Keratinocyte (primary cell): ENCODE measurements at regions not wholly inside any gene's neighbourhood (a gene's known extent, or its start where the extent isn't known, plus 50 kb on each side); places are given as distances from the start of the nearest gene placed in this dataset.

Source experiments
- DNase-seq: peaks from one replicate; pipeline ENCODE4 v3.0.0-alpha.2; 2011; ENCODE audit warnings: low read depth, missing footprints, low spot score
- FAIRE-seq: peaks from 2 replicates; lab custom pipeline; 2011; peaks lifted over from hg19 to GRCh38; lab: Jason Lieb, UNC
- H2AFZ ChIP-seq: 2 replicates; pipeline ENCODE4 v1.6.0; 2012; ENCODE audit warnings: low read length, control low read depth, inconsistent platforms; ENCODE audit not compliant: control insufficient read depth
- H3K27ac ChIP-seq: 2 replicates; pipeline ENCODE4 v1.5.1; 2011; ENCODE audit warnings: low read length; ENCODE audit not compliant: control insufficient read depth, insufficient read depth
- H3K27me3 ChIP-seq: 3 replicates; pipeline ENCODE4 v1.6.0; 2011; ENCODE audit warnings: low read length; ENCODE audit not compliant: control insufficient read depth, insufficient read depth; ENCODE audit errors: extremely low read depth
- H3K36me3 ChIP-seq, 2 experiments: 2 replicates in 1 of 2; 3 replicates in 1 of 2; pipeline ENCODE4 v1.5.1; 2011; ENCODE audit warnings: low read length in 2 of 2, mild to moderate bottlenecking in 1 of 2; ENCODE audit not compliant: control insufficient read depth in 2 of 2, insufficient read depth in 2 of 2; ENCODE audit errors: extremely low read depth in 1 of 2
- H3K4me1 ChIP-seq: 3 replicates; pipeline ENCODE4 v1.5.1; 2011; ENCODE audit warnings: low read length; ENCODE audit not compliant: control insufficient read depth, insufficient read depth; ENCODE audit errors: extremely low read depth
- H3K4me2 ChIP-seq: 3 replicates; pipeline ENCODE4 v1.6.0; 2011; ENCODE audit warnings: low read depth, low read length; ENCODE audit not compliant: control insufficient read depth, insufficient read depth; ENCODE audit errors: extremely low read depth
- H3K4me3 ChIP-seq, 3 experiments: fragments of 200-600 bp in 1 of 3; sonication (generic) in 1 of 3; 2 replicates in 2 of 3; 3 replicates in 1 of 3; pipeline ENCODE4 v1.5.1; 2011 to 2016; ENCODE audit warnings: low read length in 3 of 3, mild to moderate bottlenecking in 3 of 3, control low read depth in 2 of 3, inconsistent platforms in 1 of 3, low read depth in 1 of 3, mixed read lengths in 1 of 3, mixed run types in 1 of 3, moderate library complexity in 1 of 3; ENCODE audit not compliant: control insufficient read depth in 2 of 3, insufficient read depth in 2 of 3; ENCODE audit errors: extremely low read depth in 1 of 3
- H3K79me2 ChIP-seq: 2 replicates; pipeline ENCODE4 v1.6.0; 2012; ENCODE audit warnings: low read length; ENCODE audit not compliant: control insufficient read depth, insufficient read depth
- H3K9ac ChIP-seq: 3 replicates; pipeline ENCODE4 v1.6.0; 2011; ENCODE audit warnings: low read length; ENCODE audit not compliant: control insufficient read depth, insufficient read depth; ENCODE audit errors: extremely low read depth
- H3K9me1 ChIP-seq: 3 replicates; pipeline ENCODE4 v1.6.0; 2011; ENCODE audit warnings: low read length; ENCODE audit not compliant: control insufficient read depth, insufficient read depth; ENCODE audit errors: extremely low read depth
- H3K9me3 ChIP-seq: 2 replicates; pipeline ENCODE4 v1.5.1; 2012; ENCODE audit warnings: low read depth, low read length; ENCODE audit not compliant: control insufficient read depth
- H4K20me1 ChIP-seq: 3 replicates; pipeline ENCODE4 v1.6.0; 2011; ENCODE audit warnings: low read length; ENCODE audit not compliant: control insufficient read depth, insufficient read depth; ENCODE audit errors: extremely low read depth
- CTCF ChIP-seq, 3 experiments: IDR thresholded peaks in 1 of 3; conservative IDR thresholded peaks in 1 of 3; optimal IDR thresholded peaks in 1 of 3; 2 replicates in 2 of 3; 3 replicates in 1 of 3; pipeline versions ENCODE3 to v1.5.1; 2011; ENCODE audit warnings: low read length in 3 of 3, mild to moderate bottlenecking in 3 of 3, moderate library complexity in 2 of 3, control low read depth in 1 of 3, inconsistent platforms in 1 of 3; ENCODE audit not compliant: insufficient read depth in 2 of 3; ENCODE audit errors: extremely low read depth in 1 of 3
- EZH2 ChIP-seq: IDR thresholded peaks from one replicate; pipeline ENCODE4 v1.6.1; 2012; ENCODE audit warnings: inconsistent platforms, mild to moderate bottlenecking, low read length, moderate library complexity
- dilution Hi-C: fragments of 300-500 bp; cut with MboI; formaldehyde crosslinking; loops from one replicate; pipeline ENCODE4 v1.7.0; 2020; ENCODE audit warnings: low sequenced_read_pairs; ENCODE audit not compliant: extremely low pct_ligation_motif_present

- peaks cover 19% of the 10 kb centered on the region for H3K4me1 ChIP-seq
- H3K9me3 ChIP-seq, result no peaks in the 10 kb centered on the region
- H3K4me3 ChIP-seq, result no peak overlapping the region
- H3K9ac ChIP-seq, result no peak overlapping the region
- no peak for TF ChIP-seq CTCF (optimal IDR thresholded peaks at IDR 0.05 in 1 of 3, IDR thresholded peaks at IDR 0.05 in 1 of 3, conservative IDR thresholded peaks at IDR 0.05 in 1 of 3; ENCODE audit: extremely low read depth in 1 of 3, insufficient read depth in 2 of 3, low read length in 3 of 3)
- no peak for TF ChIP-seq EZH2
- no peak overlapping the region for H3K4me2 ChIP-seq
- dilution Hi-C loops, result no loop called here
- H4K20me1 ChIP-seq, result no peaks in the 10 kb centered on the region
- FAIRE-seq, result no peak
- no peaks in the 10 kb centered on the region for H3K79me2 ChIP-seq
- H3K27ac ChIP-seq, result no peak overlapping the region
- no peaks in the 10 kb centered on the region for H3K27me3 ChIP-seq
- no peaks in the 10 kb centered on the region for H3K36me3 ChIP-seq
- no peaks in the 10 kb centered on the region for H3K9me1 ChIP-seq
- H2AFZ ChIP-seq, result no peak overlapping the region
- DNase-seq, result no peak
Measured at GRCh38 chr12:93094988-93095737, 166.1 kb upstream of the EEA1 start.

DNA sequence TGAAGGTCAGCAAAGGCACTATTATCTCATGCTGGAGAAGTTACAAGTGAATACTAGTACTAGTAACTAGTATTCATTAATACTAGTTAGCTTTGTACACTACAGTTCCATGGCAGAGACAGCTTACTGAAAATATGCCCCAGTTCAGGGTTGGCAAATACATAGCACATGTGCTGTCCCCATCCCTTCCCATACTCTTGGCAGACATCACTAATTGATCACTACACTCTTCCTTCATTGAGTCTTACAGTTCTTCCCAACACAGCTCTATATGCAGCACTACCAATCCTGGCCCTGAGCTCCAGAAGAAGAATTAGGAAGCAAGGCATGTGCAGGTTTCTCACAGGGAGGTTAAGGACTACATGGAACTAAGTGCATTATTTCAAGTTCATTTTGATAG, 168.3 kb upstream of the EEA1 start:
- DNase-seq (no peak), FAIRE-seq (no peak)
- Histone ChIP-seq H3K9me1 (no peaks in the 10 kb centered on the region), H4K20me1 (no peaks in the 10 kb centered on the region), H3K4me2 (no peak overlapping the region), H3K4me1 (peaks cover 7% of the 10 kb centered on the region), H3K36me3 (no peaks in the 10 kb centered on the region), H2AFZ (no peak overlapping the region), H3K79me2 (no peaks in the 10 kb centered on the region), H3K27ac (no peak overlapping the region), H3K27me3 (no peaks in the 10 kb centered on the region), H3K9ac (no peak overlapping the region), H3K4me3 (no peak overlapping the region), H3K9me3 (no peaks in the 10 kb centered on the region)
- TF ChIP-seq EZH2 (no peak), CTCF (optimal IDR thresholded peaks at IDR 0.05 in 1 of 3, IDR thresholded peaks at IDR 0.05 in 1 of 3, conservative IDR thresholded peaks at IDR 0.05 in 1 of 3; ENCODE audit: extremely low read depth in 1 of 3, insufficient read depth in 2 of 3, low read length in 3 of 3) (no peak)
- dilution Hi-C loops, result no loop called here
